ENCODE measurements at regions not wholly inside any gene's neighbourhood (a gene's known extent, or its start where the extent isn't known, plus 50 kb on each side); places are given as distances from the start of the nearest gene placed in this dataset.

- TF ChIP-seq, protein P1, sequence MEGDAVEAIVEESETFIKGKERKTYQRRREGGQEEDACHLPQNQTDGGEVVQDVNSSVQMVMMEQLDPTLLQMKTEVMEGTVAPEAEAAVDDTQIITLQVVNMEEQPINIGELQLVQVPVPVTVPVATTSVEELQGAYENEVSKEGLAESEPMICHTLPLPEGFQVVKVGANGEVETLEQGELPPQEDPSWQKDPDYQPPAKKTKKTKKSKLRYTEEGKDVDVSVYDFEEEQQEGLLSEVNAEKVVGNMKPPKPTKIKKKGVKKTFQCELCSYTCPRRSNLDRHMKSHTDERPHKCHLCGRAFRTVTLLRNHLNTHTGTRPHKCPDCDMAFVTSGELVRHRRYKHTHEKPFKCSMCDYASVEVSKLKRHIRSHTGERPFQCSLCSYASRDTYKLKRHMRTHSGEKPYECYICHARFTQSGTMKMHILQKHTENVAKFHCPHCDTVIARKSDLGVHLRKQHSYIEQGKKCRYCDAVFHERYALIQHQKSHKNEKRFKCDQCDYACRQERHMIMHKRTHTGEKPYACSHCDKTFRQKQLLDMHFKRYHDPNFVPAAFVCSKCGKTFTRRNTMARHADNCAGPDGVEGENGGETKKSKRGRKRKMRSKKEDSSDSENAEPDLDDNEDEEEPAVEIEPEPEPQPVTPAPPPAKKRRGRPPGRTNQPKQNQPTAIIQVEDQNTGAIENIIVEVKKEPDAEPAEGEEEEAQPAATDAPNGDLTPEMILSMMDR (IDR thresholded peaks at IDR 0.05; ENCODE audit: low read length) = no peak
- TF ChIP-seq EZH2phosphoT487 (IDR thresholded peaks at IDR 0.05; ENCODE audit: low read length) = no peak
- TF ChIP-seq EZH2 (optimal IDR thresholded peaks at IDR 0.05; ENCODE audit: low read depth, low read length) = no peak
These were observed 117.2 kb upstream of the H2AZ1 start for GRCh38 chr4:100067255-100067654.
